GM18858 (cell line): ENCODE measurements at regions not wholly inside any gene's neighbourhood (a gene's known extent, or its start where the extent isn't known, plus 50 kb on each side); places are given as distances from the start of the nearest gene placed in this dataset.

Experiments
- ATAC-seq: cut with Tn5 transposase; IDR thresholded peaks from one replicate; pipeline ENCODE4 v1.9.1; 2021; ENCODE audit not compliant: unreplicated experiment

DNA sequence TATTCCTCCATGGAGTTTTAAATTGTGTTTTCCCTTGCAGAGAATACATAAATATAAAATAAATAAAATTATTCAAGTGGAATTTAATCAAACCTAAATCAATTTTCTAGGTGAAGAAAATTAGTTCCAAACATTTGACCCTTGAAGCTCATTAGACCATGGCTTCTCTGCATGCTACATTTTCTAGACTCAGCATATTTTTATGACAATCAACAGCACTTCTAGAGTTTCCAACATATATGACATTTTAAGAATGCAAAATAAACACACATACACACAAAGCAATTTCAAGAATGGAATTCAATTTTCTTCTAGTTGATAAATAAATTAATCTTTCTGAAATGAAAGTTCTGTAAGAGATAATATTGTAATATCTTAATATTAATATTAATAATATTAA, 1083.9 kb upstream of the INTU start:
- no peak for ATAC-seq

DNA sequence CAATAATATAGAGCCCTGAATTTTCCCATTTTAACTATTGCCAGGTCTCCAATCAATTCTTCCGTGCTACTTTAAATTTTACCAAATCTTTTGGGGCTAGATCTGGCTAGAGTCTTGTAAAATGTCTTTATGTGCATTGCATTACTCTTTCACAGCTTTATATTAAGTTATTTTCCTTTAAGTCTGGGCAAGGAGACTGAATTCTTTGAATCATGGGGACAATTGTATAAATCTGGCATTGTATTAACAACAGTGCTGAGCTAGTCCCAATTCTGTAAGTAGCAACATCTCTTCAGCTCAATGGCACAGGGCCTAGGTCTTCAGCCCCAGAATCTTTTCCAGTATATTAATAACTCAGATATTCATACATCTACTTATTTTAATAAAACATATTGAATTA, 1080.4 kb upstream of the INTU start:
- ATAC-seq = no peak

DNA sequence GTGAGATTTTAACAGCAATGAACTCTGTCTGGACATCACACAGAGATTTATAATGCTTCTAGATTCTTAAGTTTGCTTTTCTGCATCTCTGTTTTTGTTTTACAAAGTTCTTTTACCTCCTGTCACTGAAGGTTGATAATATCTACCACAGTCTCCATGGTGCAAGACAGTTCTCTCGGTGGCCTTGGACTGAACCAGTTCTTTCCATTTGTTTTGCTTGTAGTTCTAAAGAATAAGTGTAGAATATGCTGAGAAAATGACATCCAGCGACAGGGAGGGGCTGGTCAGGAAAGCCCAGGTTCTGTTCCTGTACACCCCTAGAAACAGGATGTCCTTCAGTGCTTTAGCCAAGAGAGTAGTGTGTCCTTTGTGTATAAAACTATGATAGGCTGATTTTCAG, 1079.5 kb upstream of the INTU start:
- ATAC-seq = no peak

DNA sequence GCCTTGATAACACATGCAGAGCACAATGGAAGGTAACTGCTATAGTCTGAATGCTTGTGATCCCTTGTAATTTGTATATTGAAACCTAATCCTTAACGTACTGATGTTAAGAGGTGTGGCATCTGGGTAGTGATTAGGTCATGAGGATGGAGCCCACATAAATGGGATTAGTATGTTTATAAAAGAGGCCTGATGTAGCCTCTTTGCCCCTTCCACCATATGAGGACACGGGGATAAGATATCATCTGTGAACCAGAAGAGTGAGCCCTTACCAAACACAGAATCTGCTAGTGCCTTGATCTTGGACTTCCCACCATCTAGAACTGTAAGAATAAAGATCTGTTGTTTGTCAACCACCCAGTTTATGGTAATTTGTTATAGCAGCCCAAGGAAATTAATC, 1074.2 kb upstream of the INTU start:
- no peak for ATAC-seq

DNA sequence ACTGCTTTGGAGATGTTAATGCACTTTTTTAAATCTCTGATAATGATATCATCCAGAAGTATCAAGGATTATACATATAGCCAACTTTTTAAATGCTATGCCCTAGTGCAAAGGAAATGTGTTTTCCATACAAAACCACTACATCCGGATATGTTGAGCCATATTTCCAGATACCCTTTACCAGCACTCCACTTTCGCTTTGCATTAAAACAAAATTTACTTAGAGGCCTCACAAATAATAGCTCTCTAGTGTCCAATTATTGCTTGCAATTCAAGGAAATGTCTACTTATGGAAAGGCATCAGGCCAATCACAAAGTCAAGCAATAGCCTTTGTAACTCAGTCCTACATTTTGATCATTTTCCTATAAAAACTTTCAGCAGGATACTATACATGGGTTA, 1072.8 kb upstream of the INTU start:
- ATAC-seq = no peak

DNA sequence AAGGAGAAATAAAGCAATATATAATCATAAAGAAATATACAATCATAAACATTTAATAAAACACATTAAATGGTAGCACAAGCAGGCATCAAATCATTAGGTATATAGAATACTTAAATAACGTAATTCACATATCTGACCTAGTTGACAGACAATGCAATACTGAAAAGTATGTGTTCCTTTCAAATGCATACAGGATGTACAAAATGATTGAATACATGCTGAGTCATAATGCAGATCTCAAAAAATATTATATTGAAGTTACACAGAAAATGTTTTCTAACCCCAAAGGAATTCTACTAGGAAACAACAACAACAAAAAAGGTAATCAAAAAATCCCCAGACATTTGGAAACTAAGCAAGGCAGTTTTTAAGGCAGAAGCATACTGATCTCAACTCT, 1072.0 kb upstream of the INTU start:
- ATAC-seq = no peak

DNA sequence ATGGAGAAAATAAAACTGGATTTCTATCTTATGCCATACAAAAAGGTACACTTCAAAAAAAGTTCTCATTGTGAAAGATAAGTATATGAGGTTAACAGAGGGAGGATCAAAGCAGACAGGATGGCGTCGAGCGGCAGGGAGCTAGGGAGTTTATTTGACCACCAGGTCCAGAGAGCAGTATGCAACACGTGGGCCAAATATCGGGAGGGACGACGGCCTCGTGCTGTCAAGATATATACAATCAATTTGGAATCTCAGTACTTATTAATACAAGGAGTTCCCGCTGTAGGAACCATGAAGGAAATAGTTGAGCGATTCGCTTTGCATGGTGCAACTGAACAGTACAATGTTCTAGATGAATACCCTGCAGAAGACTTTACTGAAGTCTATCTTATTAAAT, 1069.4 kb upstream of the INTU start:
- no peak for ATAC-seq

DNA sequence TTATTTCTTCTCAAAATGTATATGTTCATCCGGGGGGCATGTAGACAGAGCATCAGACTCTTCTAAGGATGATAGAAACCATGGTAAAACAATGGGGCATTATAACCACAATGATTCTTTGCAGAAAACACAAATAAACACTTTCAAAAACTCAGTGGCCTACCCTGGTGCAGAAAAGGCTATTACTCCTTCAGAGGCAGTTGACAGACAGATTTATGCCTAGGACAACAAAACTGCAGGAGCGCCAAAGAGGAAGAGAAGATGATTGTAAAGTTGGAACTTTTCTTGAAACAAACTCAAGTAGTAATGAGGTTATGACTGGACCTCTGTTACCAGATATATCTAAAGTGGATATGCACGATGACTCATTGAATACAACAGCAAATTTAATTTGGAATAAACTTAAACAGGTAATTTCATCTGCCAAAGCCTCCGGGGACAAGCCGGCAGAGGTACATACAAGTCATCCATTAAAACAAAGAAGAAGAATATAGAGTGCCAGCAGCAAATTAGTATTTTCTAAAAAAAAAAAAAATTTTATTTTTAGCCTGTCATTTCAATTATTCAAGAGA, 1068.4 kb upstream of the INTU start:
- no peak for ATAC-seq

DNA sequence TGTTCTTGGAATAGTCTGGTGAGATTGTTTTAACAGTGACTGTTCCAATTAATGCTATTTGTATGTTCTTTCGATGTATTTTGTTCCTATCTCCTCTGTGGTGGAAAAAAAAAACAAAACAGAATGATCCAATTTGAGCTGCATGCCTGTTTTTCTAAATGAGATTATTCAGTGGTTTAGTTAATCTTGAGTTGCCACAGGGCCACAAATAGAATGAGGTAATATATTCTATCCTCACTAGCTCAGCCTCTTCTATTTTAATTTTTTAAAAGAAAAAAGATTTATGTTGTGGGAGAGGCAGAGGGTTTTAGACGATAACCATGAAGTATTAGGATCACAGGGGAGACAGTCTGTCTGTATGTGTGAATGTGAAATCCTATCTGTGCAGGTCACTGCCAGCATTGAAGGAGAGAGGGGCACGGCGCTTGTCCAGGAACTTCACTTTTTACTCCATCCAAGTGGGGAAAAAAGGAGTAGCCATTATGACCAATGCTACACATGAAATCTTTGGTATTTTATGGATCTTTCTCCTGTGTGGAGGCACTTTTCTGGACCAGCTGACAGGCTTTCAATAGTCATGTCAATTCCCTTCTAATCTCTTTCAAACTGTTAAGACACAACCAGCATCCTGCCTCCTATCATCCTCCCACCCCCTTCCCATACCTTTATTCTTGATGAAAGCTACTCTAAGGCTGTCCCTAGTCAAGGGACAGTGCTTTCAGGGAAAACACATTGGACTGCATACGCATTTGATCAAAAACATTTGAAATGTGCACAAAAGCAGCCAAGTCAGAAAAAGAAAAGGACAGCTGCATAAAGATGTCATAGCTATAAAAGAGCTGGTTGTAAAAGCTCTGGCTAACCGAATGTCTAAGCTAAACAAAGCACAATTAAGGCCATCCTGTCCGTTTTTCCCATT, 1063.8 kb upstream of the INTU start:
- ATAC-seq = no peak

DNA sequence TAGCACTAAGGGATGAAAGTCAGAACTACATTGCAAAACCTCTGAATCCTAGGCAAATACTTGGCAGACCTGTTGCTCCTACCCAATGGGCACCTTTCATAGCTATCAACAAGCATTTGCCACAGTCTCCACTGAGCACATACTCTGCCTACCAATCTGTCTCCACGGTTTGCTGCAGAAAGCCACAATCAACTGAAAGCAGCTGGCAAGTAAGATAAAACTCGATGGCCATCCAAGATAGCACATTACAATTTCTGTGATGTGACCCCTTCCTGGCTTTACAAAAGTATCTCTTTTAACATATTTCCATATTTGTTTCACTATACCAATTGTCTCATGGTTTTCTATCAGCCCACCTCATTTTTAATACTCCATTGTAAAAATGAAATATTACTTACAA, 1060.5 kb upstream of the INTU start:
- ATAC-seq = no peak

DNA sequence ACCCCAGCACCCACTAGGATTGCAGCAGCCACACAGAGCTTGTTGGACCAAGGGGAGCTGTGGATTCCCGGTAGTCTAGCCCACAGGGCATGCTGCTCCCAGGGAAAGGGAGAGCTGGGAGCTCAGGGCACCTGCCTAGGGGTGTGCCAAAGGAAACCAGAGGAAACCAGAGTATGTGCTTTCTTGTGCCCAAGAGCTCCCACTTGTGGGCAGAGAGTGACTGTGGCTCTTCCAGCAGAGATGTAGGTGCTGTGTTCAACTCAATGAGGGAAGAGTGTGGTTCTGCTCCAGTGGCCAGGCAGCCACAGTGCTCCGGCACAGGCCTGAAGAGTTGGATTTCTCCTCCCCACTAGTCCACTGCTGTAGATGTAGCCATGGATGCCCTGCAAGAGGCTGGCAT, 1050.0 kb upstream of the INTU start:
- no peak for ATAC-seq

DNA sequence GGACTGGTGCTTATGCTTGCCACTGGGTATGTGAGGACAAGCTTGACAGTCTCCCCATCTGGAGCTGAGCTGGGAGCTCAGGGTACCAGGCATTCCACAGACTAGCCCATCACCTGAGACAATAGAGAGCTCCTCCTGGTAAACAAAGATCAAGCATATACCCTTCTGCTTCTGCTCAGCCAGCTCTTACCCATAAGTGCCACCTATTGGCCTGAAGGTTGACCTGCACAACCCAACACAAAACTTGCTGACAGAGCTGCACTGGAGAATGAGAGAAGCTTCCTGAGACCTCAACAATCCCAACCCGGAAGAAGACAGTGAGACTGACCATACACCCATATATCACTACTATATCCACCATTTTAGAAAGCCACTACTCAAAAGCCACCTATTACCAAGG, 1049.2 kb upstream of the INTU start:
- no peak for ATAC-seq

DNA sequence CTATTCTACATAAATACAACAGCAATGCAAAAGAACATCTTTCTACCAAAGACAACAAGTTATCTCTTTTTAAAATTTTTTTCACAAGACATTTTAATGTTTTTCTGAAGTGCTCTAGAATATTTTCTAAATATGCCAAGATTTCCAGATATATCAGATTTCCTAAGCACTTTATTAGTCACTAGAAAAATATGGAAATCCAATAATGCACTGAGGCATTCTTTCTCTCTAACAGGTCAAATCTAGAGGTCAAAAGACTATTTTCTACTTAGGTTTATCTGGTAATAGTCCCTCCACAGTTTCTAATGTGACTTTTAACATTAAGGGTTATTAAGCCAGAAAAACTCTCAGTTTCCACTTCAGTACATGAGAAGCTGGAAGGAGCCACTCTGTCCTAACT, 1041.2 kb upstream of the INTU start:
- ATAC-seq = no peak

DNA sequence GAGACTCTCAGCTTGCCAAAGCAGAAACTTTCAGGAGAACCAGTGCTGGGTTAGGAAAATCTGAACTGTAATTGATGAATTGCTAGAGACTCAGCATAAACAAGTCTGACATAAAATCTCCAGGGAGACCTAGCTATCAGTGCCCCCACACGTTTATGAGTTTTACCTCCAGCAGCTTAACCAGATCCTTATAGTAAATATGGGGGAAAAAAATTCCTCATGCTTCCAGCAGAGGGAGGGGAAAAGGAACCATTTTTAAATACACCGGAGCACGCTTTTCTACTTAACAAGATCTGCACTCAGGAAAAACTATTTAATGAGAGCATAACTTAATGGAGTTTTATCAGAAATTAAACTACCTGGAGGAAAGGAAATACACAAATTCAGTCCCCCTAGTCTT, 1040.7 kb upstream of the INTU start:
- ATAC-seq = no peak

DNA sequence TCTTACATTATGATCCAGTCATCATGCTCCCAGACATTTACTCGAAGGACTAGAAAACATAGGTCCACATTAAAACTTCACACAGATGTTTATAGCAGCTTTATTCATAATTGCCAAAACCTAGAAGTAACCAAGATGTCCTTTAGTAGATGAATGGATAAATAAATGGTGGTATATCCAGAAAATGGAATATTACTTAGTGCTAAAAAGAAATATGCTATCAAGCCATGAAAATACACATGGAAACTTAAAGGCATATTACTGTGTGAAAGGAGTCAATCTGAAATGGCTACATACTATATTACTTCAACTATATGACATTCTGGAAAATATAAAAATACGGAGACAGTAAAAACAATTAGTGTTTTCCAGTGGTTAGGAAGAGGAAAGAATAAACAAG, 1039.1 kb upstream of the INTU start:
- ATAC-seq = no peak

DNA sequence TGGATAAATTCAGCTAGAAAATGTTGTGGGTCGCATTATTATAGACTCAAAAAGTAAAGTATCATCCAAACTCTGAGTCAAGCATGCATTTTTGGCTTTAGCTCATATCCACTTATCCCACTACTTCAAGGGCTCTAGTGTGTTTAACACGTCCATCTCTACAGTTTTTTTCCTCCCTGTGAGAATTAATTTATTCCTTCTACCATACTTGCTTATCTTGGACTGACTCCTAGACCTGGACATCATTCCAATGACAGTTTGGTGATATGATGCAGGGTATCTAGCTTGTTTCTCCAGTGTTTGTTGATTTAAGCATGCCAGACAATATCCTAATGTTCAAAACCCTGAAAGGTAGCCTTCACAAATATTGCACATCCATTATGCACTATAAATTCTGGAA, 1037.1 kb upstream of the INTU start:
- no peak for ATAC-seq

DNA sequence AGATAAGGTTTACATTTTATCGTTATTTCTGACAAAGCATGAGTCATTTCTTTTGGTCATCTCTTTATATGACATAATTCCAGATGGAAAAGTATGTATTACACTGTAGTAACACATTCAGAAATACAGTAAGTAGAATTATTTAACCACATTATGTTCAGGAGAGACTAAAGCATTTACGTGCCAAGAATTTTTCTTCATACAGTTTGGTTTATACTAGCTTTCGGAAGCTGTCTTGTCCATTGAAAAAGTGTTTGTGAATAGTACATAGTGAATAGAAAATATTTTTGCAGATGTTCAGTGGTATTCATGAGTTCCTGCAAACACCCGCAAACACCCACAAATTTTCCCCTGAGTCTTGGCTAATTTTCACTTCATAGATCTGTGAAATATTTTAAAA, 1033.0 kb upstream of the INTU start:
- ATAC-seq = no peak

DNA sequence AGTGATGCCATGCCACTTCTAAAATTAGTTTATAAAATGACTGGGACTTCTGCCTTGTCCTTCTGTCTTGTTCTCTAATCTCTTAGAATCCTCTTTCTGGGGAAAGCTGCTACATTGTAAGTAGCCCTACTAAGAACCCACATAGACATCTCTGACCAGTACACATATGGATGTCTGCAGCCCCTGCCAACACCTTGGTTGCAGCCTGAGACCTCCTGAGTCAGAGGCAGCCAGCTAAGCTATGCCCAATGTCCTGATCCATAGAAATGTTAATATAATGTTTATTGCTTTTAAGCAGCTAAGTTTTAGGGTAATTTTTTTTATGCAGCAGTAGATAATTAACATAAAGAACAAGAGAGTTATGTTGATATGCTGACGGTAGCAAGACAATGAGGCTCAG, 1029.5 kb upstream of the INTU start:
- no peak for ATAC-seq

DNA sequence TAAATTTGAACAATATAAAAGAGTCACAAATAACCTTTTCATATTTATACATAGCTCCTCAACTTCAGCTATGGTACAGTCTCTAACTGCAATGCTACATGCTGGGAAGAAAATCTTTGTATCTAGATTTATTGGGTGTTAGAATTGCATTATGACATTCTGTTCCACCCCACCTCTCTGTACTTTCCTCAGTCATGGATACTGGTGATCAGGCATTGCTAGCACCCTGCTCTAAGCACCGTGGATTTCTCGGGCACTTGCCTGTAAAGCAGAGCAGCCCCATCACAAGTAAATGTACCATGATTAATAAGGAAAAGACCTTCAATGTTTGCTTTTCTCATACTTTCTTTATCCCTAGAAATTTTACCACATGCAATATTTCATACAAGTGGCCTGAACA, 1028.9 kb upstream of the INTU start:
- no peak for ATAC-seq

DNA sequence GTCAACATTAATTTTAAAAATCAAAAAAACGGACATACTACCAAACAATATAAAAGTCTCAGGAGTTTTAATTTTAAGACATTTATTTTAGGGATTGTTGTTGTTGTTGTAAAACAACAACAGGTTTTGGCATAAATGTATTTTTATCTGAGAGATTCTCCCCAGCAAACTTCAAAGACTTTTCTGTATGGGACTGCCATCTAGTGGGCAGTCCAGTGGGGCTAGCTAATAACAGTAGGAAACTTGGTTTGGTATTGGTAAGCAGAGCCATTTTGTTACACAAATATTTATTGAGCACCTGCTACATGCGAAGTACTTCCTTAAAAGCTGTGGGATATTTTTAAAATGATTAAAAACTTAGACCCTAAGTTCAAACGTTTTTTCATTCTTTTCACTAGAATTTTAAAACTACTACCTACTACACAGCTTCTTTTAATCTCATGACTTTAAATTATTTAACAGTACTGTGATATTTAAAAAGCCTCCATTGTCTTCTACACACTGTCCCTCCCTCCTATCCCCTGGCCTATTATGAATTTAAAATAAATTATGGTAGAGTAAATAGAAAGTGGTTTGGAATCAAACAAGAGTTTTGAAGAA, 1028.4 kb upstream of the INTU start:
- peak; percentile 67 for ATAC-seq

DNA sequence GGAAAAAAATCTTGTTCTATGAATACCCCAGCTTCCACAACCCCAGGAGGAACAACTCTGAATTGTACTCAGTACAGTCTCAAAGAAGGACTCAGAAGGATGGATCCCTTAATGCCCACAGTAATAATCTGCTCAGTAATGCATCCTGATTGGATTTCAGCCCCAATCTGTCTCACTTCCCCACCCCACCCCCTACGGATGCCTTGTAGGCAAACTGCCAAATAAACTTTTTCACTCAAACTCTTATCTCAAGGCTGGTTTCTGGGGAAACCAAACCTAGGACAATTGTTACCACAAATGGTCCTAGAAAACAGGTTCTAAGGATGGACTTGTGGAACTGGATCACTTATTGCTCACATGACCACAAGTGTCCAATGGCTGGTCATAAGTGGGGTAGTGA, 1021.8 kb upstream of the INTU start:
- ATAC-seq = no peak

DNA sequence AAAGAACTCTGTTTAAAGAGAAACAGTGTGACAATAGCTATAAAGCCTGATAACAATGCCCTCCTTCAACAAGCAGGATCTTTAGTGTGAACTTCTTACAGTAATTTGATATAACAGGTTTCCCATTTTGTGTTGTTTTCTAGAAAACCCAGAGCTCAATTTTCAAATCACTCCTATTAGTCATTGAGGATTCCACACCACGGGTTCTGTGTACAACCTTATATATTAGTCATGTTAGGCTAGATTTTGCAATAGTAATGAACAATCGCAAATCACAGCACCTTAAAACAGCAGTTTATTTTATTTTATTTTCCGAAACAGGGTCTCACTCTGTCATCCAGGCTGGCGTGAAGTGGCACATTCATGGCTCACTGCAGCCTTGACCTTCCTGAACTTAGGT, 1020.9 kb upstream of the INTU start:
- ATAC-seq = no peak
